HG03039 (cell line): ENCODE measurements at regions not wholly inside any gene's neighbourhood (a gene's known extent, or its start where the extent isn't known, plus 50 kb on each side); places are given as distances from the start of the nearest gene placed in this dataset.

ENCODE experiments used
- ATAC-seq: cut with Tn5 transposase; IDR thresholded peaks from one replicate; pipeline ENCODE4 v1.9.1; 2021; ENCODE audit warnings: mild to moderate bottlenecking, moderate library complexity; ENCODE audit not compliant: unreplicated experiment

- ATAC-seq, result no peak
Measured at GRCh38 chr1:87715052-87715451, 386.4 kb downstream of the LMO4 start.

GRCh38 chr1:87715471-87715870 lies 386.8 kb downstream of the LMO4 start:
- no peak for ATAC-seq

- ATAC-seq, result no peak
Measured at GRCh38 chr1:87717157-87717670, 388.5 kb downstream of the LMO4 start.

- ATAC-seq, result no peak
Measured at GRCh38 chr1:87718241-87718950, 389.7 kb downstream of the LMO4 start.

GRCh38 chr1:87719658-87720057 lies 391.0 kb downstream of the LMO4 start:
- ATAC-seq, result no peak

GRCh38 chr1:87720561-87720960 lies 391.9 kb downstream of the LMO4 start:
- ATAC-seq, result no peak

- ATAC-seq, result no peak
Measured at GRCh38 chr1:87723193-87723592, 394.5 kb downstream of the LMO4 start.

GRCh38 chr1:87728169-87728568 lies 399.5 kb downstream of the LMO4 start:
- no peak for ATAC-seq

- ATAC-seq, result no peak
Measured at GRCh38 chr1:87730274-87731216, 401.9 kb downstream of the LMO4 start.

GRCh38 chr1:87733386-87733785 lies 404.7 kb downstream of the LMO4 start:
- no peak for ATAC-seq

- ATAC-seq, result no peak
Measured at GRCh38 chr1:87735750-87736149, 407.1 kb downstream of the LMO4 start.

GRCh38 chr1:87739141-87739540 lies 410.5 kb downstream of the LMO4 start:
- no peak for ATAC-seq

GRCh38 chr1:87739704-87740103 lies 411.0 kb downstream of the LMO4 start:
- no peak for ATAC-seq

- ATAC-seq, result no peak
Measured at GRCh38 chr1:87743256-87743655, 414.6 kb downstream of the LMO4 start.

- ATAC-seq, result no peak
Measured at GRCh38 chr1:87744056-87744455, 415.4 kb downstream of the LMO4 start.

GRCh38 chr1:87744763-87745162 lies 416.1 kb downstream of the LMO4 start:
- no peak for ATAC-seq

GRCh38 chr1:87753366-87753765 lies 424.7 kb downstream of the LMO4 start:
- no peak for ATAC-seq

GRCh38 chr1:87754139-87754538 lies 425.5 kb downstream of the LMO4 start:
- no peak for ATAC-seq

- ATAC-seq, result no peak
Measured at GRCh38 chr1:87757676-87758075, 429.0 kb downstream of the LMO4 start.

GRCh38 chr1:87759421-87760087 lies 430.9 kb downstream of the LMO4 start:
- no peak for ATAC-seq

GRCh38 chr1:87760155-87760554 lies 431.5 kb downstream of the LMO4 start:
- no peak for ATAC-seq
